ENCODE measurements at regions not wholly inside any gene's neighbourhood (a gene's known extent, or its start where the extent isn't known, plus 50 kb on each side); places are given as distances from the start of the nearest gene placed in this dataset.

GRCh38 chr14:43674273-43674672 lies 832.8 kb downstream of the FSCB start:
- TF ChIP-seq, protein P1, sequence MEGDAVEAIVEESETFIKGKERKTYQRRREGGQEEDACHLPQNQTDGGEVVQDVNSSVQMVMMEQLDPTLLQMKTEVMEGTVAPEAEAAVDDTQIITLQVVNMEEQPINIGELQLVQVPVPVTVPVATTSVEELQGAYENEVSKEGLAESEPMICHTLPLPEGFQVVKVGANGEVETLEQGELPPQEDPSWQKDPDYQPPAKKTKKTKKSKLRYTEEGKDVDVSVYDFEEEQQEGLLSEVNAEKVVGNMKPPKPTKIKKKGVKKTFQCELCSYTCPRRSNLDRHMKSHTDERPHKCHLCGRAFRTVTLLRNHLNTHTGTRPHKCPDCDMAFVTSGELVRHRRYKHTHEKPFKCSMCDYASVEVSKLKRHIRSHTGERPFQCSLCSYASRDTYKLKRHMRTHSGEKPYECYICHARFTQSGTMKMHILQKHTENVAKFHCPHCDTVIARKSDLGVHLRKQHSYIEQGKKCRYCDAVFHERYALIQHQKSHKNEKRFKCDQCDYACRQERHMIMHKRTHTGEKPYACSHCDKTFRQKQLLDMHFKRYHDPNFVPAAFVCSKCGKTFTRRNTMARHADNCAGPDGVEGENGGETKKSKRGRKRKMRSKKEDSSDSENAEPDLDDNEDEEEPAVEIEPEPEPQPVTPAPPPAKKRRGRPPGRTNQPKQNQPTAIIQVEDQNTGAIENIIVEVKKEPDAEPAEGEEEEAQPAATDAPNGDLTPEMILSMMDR (IDR thresholded peaks at IDR 0.05), result no peak
- TF ChIP-seq POLR2A (IDR thresholded peaks at IDR 0.05), result no peak
- no peak for TF ChIP-seq EP300 (IDR thresholded peaks at IDR 0.05)
